SK-N-MC (cell line): ENCODE measurements at regions not wholly inside any gene's neighbourhood (a gene's known extent, or its start where the extent isn't known, plus 50 kb on each side); places are given as distances from the start of the nearest gene placed in this dataset.

Experiments
- EZH2 ChIP-seq: fragments of 200-600 bp; sonication (generic); IDR thresholded peaks from one replicate; pipeline ENCODE4 v1.6.1; 2017; ENCODE audit warnings: antibody characterized with exemption
- POLR2AphosphoS5 ChIP-seq: IDR thresholded peaks from 2 replicates; pipeline ENCODE4 v1.6.1; 2012; ENCODE audit warnings: mild to moderate bottlenecking, low read depth, low read length, borderline replicate concordance

DNA sequence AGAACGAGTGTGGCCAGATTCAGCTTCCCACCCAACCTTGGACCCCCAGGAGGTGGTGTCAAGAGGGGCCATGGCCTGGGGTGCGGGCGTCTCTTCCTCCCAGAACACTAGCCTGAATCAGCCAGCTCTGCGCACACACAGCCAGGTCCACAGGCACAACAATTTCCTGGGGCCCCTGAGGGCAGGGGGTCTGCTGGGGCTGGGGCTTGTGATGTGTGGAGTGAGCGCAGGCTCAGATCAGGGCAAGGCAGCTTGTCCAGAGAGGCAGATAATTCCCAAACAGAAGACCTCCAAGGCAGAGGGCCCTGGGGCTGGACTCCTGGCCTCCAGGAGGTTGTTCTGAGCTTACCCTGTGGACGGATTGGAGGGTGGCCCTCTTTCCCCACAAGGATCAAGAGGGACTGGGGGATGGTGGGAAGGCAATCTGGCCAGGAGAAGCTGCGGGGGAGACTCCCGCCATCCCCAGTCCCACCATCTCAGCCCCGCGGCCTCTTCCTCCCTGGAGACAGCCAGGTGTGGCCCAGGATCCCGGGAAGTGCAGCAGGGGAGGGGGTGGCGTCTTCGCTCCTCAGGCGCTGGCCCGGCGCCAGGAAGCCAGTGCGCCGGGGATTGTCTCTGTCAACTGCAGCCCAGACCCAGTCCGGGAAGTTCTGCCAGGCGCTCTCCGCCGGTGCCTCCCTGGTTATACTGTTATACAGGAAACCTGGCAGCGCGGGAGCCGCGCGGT is 52.0 kb upstream of the AMZ2 start:
- TF ChIP-seq POLR2AphosphoS5 (no peak), EZH2 (no peak)
